ENCODE measurements at regions not wholly inside any gene's neighbourhood (a gene's known extent, or its start where the extent isn't known, plus 50 kb on each side); places are given as distances from the start of the nearest gene placed in this dataset.

DNA sequence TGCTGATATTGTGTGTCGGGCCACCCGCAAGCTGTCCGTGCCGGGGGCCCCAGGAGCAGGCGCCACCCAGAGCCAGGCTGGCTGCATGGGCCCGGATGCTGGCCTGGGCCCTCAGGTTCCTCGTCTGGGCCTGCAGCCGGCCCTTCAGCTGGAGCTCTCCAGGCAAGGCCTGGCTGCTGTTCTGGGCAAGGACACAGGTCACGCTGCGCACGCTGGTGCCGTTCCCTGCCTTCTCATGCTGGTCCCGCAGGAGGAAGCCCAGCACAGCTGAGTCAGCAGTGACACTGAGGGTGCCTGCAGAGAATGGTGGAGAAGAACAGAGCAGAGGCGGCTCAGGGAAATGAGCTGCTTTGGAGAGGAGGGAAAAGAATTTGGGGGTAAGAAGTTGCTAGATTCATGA lies 79.9 kb downstream of the RMI2 start:
- Mint-ChIP-seq H3K4me1 (ENCODE audit: low read depth, unreplicated experiment) (no peaks in the 10 kb centered on the region), H3K9me3 (ENCODE audit: unreplicated experiment) (no peaks in the 10 kb centered on the region), H3K27me3 (ENCODE audit: insufficient read depth, unreplicated experiment) (no peaks in the 10 kb centered on the region), H3K36me3 (ENCODE audit: insufficient read depth, unreplicated experiment) (no peaks in the 10 kb centered on the region), H3K27ac (ENCODE audit: unreplicated experiment) (no peak overlapping the region), H3K4me3 (ENCODE audit: unreplicated experiment) (no peak overlapping the region)
- Histone ChIP-seq H3K36me3 (ENCODE audit: control insufficient read depth, insufficient read depth, low read length) (no peaks in the 10 kb centered on the region), H3K27me3 (replicated peaks; ENCODE audit: control insufficient read depth, insufficient read depth, low read length) (no peaks in the 10 kb centered on the region), H3K4me3 (ENCODE audit: low read depth, low read length) (no peak overlapping the region), H3K4me1 (no peaks in the 10 kb centered on the region), H3K9me3 (no peaks in the 10 kb centered on the region)
- CTCF ChIA-PET: interaction anchor here (0.6 to 1.0 kb wide), 2 partner anchors 28 to 107 kb away, joined by 3 read pairs; no protein-coding TSS in a partner anchor
- TF ChIP-seq CTCF (IDR thresholded peaks at IDR 0.05; ENCODE audit: insufficient read depth in 1 of 2, low read depth in 1 of 2, low read length in 1 of 2, severe bottlenecking in 1 of 2, unreplicated experiment in 1 of 2): no peak
- POLR2A ChIA-PET: no interaction called here
- intact Hi-C loops (cut with micrococcal nuclease; ENCODE audit: unreplicated experiment): no loop called here
- no peak for DNase-seq
- BruUV-seq (replicated peaks): no TSS peak

- no peak overlapping the region for H3K27ac Mint-ChIP-seq (ENCODE audit: unreplicated experiment)
- ChIA-PET CTCF (no interaction called here), POLR2A (no interaction called here)
- intact Hi-C loops (cut with micrococcal nuclease; ENCODE audit: unreplicated experiment): no loop called here
- no peak for TF ChIP-seq CTCF (IDR thresholded peaks at IDR 0.05; ENCODE audit: insufficient read depth in 1 of 2, low read depth in 1 of 2, low read length in 1 of 2, severe bottlenecking in 1 of 2, unreplicated experiment in 1 of 2)
- Histone ChIP-seq H3K36me3 (ENCODE audit: control insufficient read depth, insufficient read depth, low read length) (no peaks in the 10 kb centered on the region), H3K9me3 (no peaks in the 10 kb centered on the region), H3K4me3 (ENCODE audit: low read depth, low read length) (no peak overlapping the region), H3K4me1 (no peaks in the 10 kb centered on the region), H3K27me3 (replicated peaks; ENCODE audit: control insufficient read depth, insufficient read depth, low read length) (no peaks in the 10 kb centered on the region)
- no peaks in the 10 kb centered on the region for H3K4me1 Mint-ChIP-seq (ENCODE audit: low read depth, unreplicated experiment)
- no peaks in the 10 kb centered on the region for H3K27me3 Mint-ChIP-seq (ENCODE audit: insufficient read depth, unreplicated experiment)
- no peak for DNase-seq
- no peak overlapping the region for H3K4me3 Mint-ChIP-seq (ENCODE audit: unreplicated experiment)
- H3K9me3 Mint-ChIP-seq (ENCODE audit: unreplicated experiment): no peaks in the 10 kb centered on the region
- no peaks in the 10 kb centered on the region for H3K36me3 Mint-ChIP-seq (ENCODE audit: insufficient read depth, unreplicated experiment)
- BruUV-seq (replicated peaks): no TSS peak
These were observed 83.3 kb downstream of the RMI2 start for GRCh38 chr16:11428623-11428953.

DNA sequence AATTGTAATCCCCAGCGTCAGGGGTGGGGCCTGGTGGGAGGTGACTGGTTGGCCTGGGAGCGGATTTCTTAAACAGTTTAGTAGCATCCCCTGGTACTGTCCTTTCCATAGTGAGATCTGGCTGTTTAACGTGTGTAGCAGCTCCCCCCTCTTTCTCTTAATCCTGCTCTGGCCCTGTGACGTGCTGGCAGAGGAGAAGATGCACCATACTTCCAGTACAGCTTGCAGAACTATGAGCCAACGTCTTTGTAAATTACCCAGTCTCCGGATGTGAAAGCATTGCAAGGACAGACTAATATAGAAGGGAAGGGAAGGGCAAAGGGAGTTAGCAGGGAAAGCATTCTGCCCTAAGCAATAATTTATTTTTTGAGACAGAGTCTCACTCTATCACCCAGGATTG lies 83.9 kb downstream of the RMI2 start:
- DNase-seq: no peak
- Mint-ChIP-seq H3K36me3 (ENCODE audit: insufficient read depth, unreplicated experiment) (no peaks in the 10 kb centered on the region), H3K4me3 (ENCODE audit: unreplicated experiment) (no peak overlapping the region), H3K9me3 (ENCODE audit: unreplicated experiment) (no peaks in the 10 kb centered on the region), H3K27me3 (ENCODE audit: insufficient read depth, unreplicated experiment) (no peaks in the 10 kb centered on the region), H3K27ac (ENCODE audit: unreplicated experiment) (no peak overlapping the region), H3K4me1 (ENCODE audit: low read depth, unreplicated experiment) (no peaks in the 10 kb centered on the region)
- BruUV-seq (replicated peaks): no TSS peak
- H3K9me3 ChIP-seq: no peaks in the 10 kb centered on the region
- no peaks in the 10 kb centered on the region for H3K36me3 ChIP-seq (ENCODE audit: control insufficient read depth, insufficient read depth, low read length)
- H3K27me3 ChIP-seq (replicated peaks; ENCODE audit: control insufficient read depth, insufficient read depth, low read length): no peaks in the 10 kb centered on the region
- POLR2A ChIA-PET: no interaction called here
- no peak for TF ChIP-seq CTCF (IDR thresholded peaks at IDR 0.05; ENCODE audit: insufficient read depth in 1 of 2, low read depth in 1 of 2, low read length in 1 of 2, severe bottlenecking in 1 of 2, unreplicated experiment in 1 of 2)
- intact Hi-C loops (cut with micrococcal nuclease; ENCODE audit: unreplicated experiment): no loop called here
- CTCF ChIA-PET: no interaction called here
- no peaks in the 10 kb centered on the region for H3K4me1 ChIP-seq
- no peak overlapping the region for H3K4me3 ChIP-seq (ENCODE audit: low read depth, low read length)
